Right lobe of liver (tissue), 6 donors: ENCODE measurements at regions not wholly inside any gene's neighbourhood (a gene's known extent, or its start where the extent isn't known, plus 50 kb on each side); places are given as distances from the start of the nearest gene placed in this dataset.

Experiments used
- ATAC-seq, 4 donors: fragments of 200-7000 bp; cut with Tn5 transposase; one replicate each; pipeline ENCODE4 v1.9.1; 2020; ENCODE audit warnings: mild to moderate bottlenecking in 4 of 4, moderate library complexity in 4 of 4
- DNase-seq, 3 donors: peaks; one replicate each; pipeline ENCODE4 v3.0.0-alpha.2; 2020
- H3K27ac ChIP-seq, 3 donors: fragments of 200-600 bp; one replicate each; pipeline ENCODE4 v1.8.0; 2022
- H3K27me3 ChIP-seq, 2 donors: fragments of 200-600 bp; one replicate each; pipeline ENCODE4 v1.8.0; 2022
- H3K36me3 ChIP-seq, 4 donors: fragments of 200-600 bp; sonication (generic) in 1 of 4; one replicate each; pipeline versions ENCODE4 v1.5.1 to v1.8.0; 2017 to 2022; ENCODE audit warnings: control low read depth in 1 of 4
- H3K4me1 ChIP-seq, 4 donors: fragments of 200-600 bp; sonication (generic) in 1 of 4; one replicate each; pipeline versions ENCODE4 v1.5.1 to v1.8.0; 2017 to 2022; ENCODE audit warnings: control low read depth in 1 of 4
- H3K4me3 ChIP-seq, 3 donors: fragments of 200-600 bp; one replicate each; pipeline ENCODE4 v1.8.0; 2022
- H3K9me3 ChIP-seq, 4 donors: fragments of 200-600 bp; sonication (generic) in 1 of 4; one replicate each; pipeline versions ENCODE4 v1.5.1 to v1.8.0; 2017 to 2022; ENCODE audit warnings: control low read depth in 1 of 4
- CTCF ChIP-seq, 4 donors: fragments of 200-600 bp in 3 of 4; fragments of 450-650 bp in 1 of 4; IDR thresholded peaks; one replicate each; pipeline versions ENCODE4 v1.5.1 to v1.8.0; 2016 to 2022; ENCODE audit warnings: antibody characterized with exemption in 4 of 4, mild to moderate bottlenecking in 2 of 4
- POLR2A ChIP-seq: fragments of 450-650 bp; IDR thresholded peaks from one replicate; pipeline ENCODE4 v1.6.1; 2017; ENCODE audit warnings: antibody characterized with exemption, mild to moderate bottlenecking
- WGBS: methylation state at CpG from one replicate; pipeline ENCODE4 v1.1.6; 2018; ENCODE audit warnings: low coverage, low lambda C conversion rate; ENCODE audit not compliant: insufficient coverage; ENCODE audit errors: missing lambda C conversion rate; 5-methylcytosine and 5-hydroxymethylcytosine counted together
- intact Hi-C, 2 donors: fragments of 100-400 bp; cut with DNase I; formaldehyde crosslinking; loops; one replicate each; pipeline versions ENCODE4 v1.11.2 to v1.14.1; 2022
- donor health status: DM: no; HTN: yes; CAD: no.
- donor health status: DM: no; HTN: no; CAD: no.
- donor health status: DM: no; HTN: no; CAD: no.
- donor health status: DM: no; HTN: yes; CAD: no.
- donor health status: DM: no; HTN: yes; CAD: no.

GRCh38 chr13:86579662-86580061 lies 780.4 kb upstream of the SLITRK6 start:
- no peak for ATAC-seq
- TF ChIP-seq POLR2A (no peak), CTCF (IDR thresholded peaks at IDR 0.05) (no peak)
- 49% methylated on average over 3 of the region's 3 CpGs for WGBS
- no peak overlapping the region for H3K4me3 ChIP-seq
- H3K27me3 ChIP-seq = no peaks in the 10 kb centered on the region
- no peaks in the 10 kb centered on the region for H3K36me3 ChIP-seq
- intact Hi-C loops = no loop called here
- H3K27ac ChIP-seq = no peak overlapping the region
- no peaks in the 10 kb centered on the region for H3K4me1 ChIP-seq
- H3K9me3 ChIP-seq = no peaks in the 10 kb centered on the region
- DNase-seq = no peak

GRCh38 chr13:86581706-86582105 lies 782.5 kb upstream of the SLITRK6 start:
- Histone ChIP-seq H3K27ac (no peak overlapping the region), H3K27me3 (no peaks in the 10 kb centered on the region), H3K4me3 (no peak overlapping the region), H3K4me1 (no peaks in the 10 kb centered on the region), H3K9me3 (no peaks in the 10 kb centered on the region), H3K36me3 (no peaks in the 10 kb centered on the region)
- no peak for TF ChIP-seq CTCF (IDR thresholded peaks at IDR 0.05)
- TF ChIP-seq POLR2A = no peak
- ATAC-seq (no peak), DNase-seq (no peak)
- WGBS = 68% methylated on average over 2 of the region's 2 CpGs
- intact Hi-C loops = no loop called here

- no peaks in the 10 kb centered on the region for H3K27me3 ChIP-seq
- WGBS = 69% methylated on average over 6 of the region's 7 CpGs
- ATAC-seq (no peak), DNase-seq (no peak)
- no peak overlapping the region for H3K4me3 ChIP-seq
- no peaks in the 10 kb centered on the region for H3K9me3 ChIP-seq
- H3K27ac ChIP-seq = no peak overlapping the region
- TF ChIP-seq POLR2A = no peak
- TF ChIP-seq CTCF (IDR thresholded peaks at IDR 0.05) = no peak
- intact Hi-C loops = no loop called here
- no peaks in the 10 kb centered on the region for H3K36me3 ChIP-seq
- H3K4me1 ChIP-seq = no peaks in the 10 kb centered on the region
These were observed 785.1 kb upstream of the SLITRK6 start for GRCh38 chr13:86584301-86584700.

- no peaks in the 10 kb centered on the region for H3K36me3 ChIP-seq
- no peaks in the 10 kb centered on the region for H3K9me3 ChIP-seq
- no peaks in the 10 kb centered on the region for H3K4me1 ChIP-seq
- WGBS = 9% methylated on average over 2 of the region's 2 CpGs
- H3K27ac ChIP-seq = no peak overlapping the region
- ATAC-seq = peak in 1 of 4 donors; percentile 53
- H3K4me3 ChIP-seq = no peak overlapping the region
- intact Hi-C loops = no loop called here
- H3K27me3 ChIP-seq = no peaks in the 10 kb centered on the region
- no peak for TF ChIP-seq POLR2A
- TF ChIP-seq CTCF (IDR thresholded peaks at IDR 0.05) = no peak
- DNase-seq = peak in 1 of 3 donors; percentile 47
These were observed 786.6 kb upstream of the SLITRK6 start for GRCh38 chr13:86585835-86586234.

- no peaks in the 10 kb centered on the region for H3K27me3 ChIP-seq
- intact Hi-C loops = no loop called here
- TF ChIP-seq POLR2A (no peak), CTCF (IDR thresholded peaks at IDR 0.05) (no peak)
- DNase-seq (no peak), ATAC-seq (no peak)
- H3K27ac ChIP-seq = no peak overlapping the region
- H3K4me1 ChIP-seq = no peaks in the 10 kb centered on the region
- H3K36me3 ChIP-seq = no peaks in the 10 kb centered on the region
- H3K4me3 ChIP-seq = no peak overlapping the region
- H3K9me3 ChIP-seq = no peaks in the 10 kb centered on the region
These were observed 792.6 kb upstream of the SLITRK6 start for GRCh38 chr13:86591862-86592261.
